GM12891 (cell line): ENCODE measurements at regions not wholly inside any gene's neighbourhood (a gene's known extent, or its start where the extent isn't known, plus 50 kb on each side); places are given as distances from the start of the nearest gene placed in this dataset.

ENCODE experiments used
- DNase-seq: peaks from one replicate; pipeline ENCODE4 v3.0.0; 2011; ENCODE audit warnings: low spot score; ENCODE audit not compliant: insufficient read length
- FAIRE-seq: peaks from 2 replicates; lab custom pipeline; 2011; peaks lifted over from hg19 to GRCh38; lab: Jason Lieb, UNC
- PAX5 ChIP-seq: IDR thresholded peaks from 2 replicates; pipeline ENCODE4 v1.6.1; 2011; ENCODE audit warnings: low read length, moderate library complexity, mild to moderate bottlenecking; ENCODE audit not compliant: insufficient read depth, severe bottlenecking
- POLR2A ChIP-seq: IDR thresholded peaks from 2 replicates; pipeline ENCODE4 v1.6.1; 2011; ENCODE audit warnings: low read depth, low read length, control low read depth
- POLR2AphosphoS5 ChIP-seq: IDR thresholded peaks from 2 replicates; pipeline ENCODE4 v1.6.1; 2011; ENCODE audit warnings: low read depth, low read length, control low read depth
- POU2F2 ChIP-seq: IDR thresholded peaks from 2 replicates; pipeline ENCODE4 v1.6.1; 2011; ENCODE audit warnings: low read depth, mild to moderate bottlenecking, control low read depth, low read length, moderate library complexity
- SPI1 ChIP-seq: IDR thresholded peaks from 2 replicates; pipeline ENCODE4 v1.6.1; 2011; ENCODE audit warnings: low read depth, low read length, control low read depth
- TAF1 ChIP-seq: IDR thresholded peaks from 2 replicates; pipeline ENCODE4 v1.6.1; 2011; ENCODE audit warnings: low read depth, low read length, control low read depth

DNA sequence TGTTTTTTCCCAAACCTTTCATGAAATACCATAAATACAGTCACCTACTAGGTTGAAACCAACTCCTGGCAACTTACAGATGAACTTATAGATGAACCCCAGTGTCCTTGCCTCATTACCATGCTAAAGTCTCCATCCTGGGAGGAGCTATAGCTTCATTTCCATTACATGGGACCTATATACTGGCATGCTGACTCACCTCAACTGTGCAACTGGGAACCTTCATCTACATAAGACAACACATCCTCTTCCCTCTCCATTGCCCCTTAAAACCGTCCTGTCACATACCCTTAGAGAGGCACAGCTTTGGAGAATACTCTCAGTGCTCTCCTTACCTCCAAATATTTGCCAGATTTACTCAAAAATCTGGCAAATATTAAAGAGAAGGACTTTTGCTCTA, 638.3 kb downstream of the HTR1A start:
- DNase-seq, result no peak
- no peak for TF ChIP-seq TAF1
- FAIRE-seq, result no peak

DNA sequence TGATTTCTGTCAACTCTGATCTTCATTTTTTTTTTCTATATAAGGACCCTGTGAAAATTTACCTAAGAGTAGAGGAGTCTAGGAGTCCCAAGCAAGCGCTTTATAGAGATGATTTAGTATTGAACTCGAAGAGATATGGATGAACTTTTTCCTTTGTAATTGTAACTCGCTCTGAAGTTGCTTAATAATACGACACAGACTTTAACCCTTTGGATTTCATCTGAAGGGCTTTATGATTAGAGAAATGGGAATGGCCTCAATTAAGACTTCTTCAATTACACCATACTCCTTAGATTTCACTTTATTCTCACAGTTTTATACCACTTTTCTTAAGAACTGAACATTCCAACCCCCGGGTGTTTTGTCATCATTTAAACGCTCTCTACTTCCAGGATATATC, 647.7 kb downstream of the HTR1A start:
- TF ChIP-seq SPI1 (no peak), POU2F2 (no peak), PAX5 (no peak), POLR2AphosphoS5 (no peak), TAF1 (no peak), POLR2A (no peak)
- FAIRE-seq (no peak), DNase-seq (no peak)

- no peak for FAIRE-seq
- TF ChIP-seq POLR2AphosphoS5 (no peak), PAX5 (no peak), SPI1 (no peak), POU2F2 (no peak), POLR2A (no peak), TAF1 (no peak)
- no peak for DNase-seq
Observed at GRCh38 chr5:63310644-63311043, 651.6 kb downstream of the HTR1A start.

DNA sequence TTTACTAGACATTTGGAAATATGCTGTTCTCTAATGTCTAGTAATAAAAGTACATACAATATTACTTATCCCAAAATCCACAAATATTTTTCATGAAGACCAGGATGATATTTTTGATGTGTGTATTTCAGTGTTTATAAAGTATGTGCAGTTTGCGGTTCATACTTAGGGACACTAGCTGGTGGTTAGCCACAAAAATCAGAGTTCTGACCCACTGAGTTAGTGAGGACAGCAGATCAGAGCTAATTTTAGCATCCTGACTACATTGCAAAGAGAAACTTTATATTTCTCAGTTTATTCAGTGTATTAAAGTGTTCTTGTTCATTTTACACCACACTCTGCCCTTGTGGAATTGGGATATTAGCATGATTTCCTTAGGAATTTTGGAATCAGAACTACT, 655.3 kb downstream of the HTR1A start:
- no peak for FAIRE-seq

GRCh38 chr5:63293317-63293716, 668.9 kb downstream of the HTR1A start:
- no peak for FAIRE-seq
- no peak for DNase-seq
- no peak for TF ChIP-seq SPI1
- TF ChIP-seq POU2F2, result no peak
- no peak for TF ChIP-seq POLR2A
- TF ChIP-seq TAF1, result no peak
- no peak for TF ChIP-seq PAX5
- no peak for TF ChIP-seq POLR2AphosphoS5

More for the DNA sequence above, 655.3 kb downstream of the HTR1A start:
- TF ChIP-seq POLR2AphosphoS5, result no peak
- TF ChIP-seq POLR2A, result no peak
- TF ChIP-seq TAF1, result no peak
- TF ChIP-seq SPI1, result no peak
- no peak for TF ChIP-seq PAX5
- TF ChIP-seq POU2F2, result no peak
- no peak for DNase-seq

GRCh38 chr5:63286724-63287123, 675.5 kb downstream of the HTR1A start:
- no peak for DNase-seq
- FAIRE-seq, result no peak
- TF ChIP-seq POLR2AphosphoS5 (no peak), SPI1 (no peak), TAF1 (no peak), PAX5 (no peak), POLR2A (no peak), POU2F2 (no peak)

- FAIRE-seq (no peak), DNase-seq (no peak)
- TF ChIP-seq SPI1, result no peak
- no peak for TF ChIP-seq PAX5
- no peak for TF ChIP-seq POLR2AphosphoS5
- TF ChIP-seq POLR2A, result no peak
- TF ChIP-seq TAF1, result no peak
Observed at GRCh38 chr5:63263411-63263810, 684.8 kb downstream of the LRRC70 start.

DNA sequence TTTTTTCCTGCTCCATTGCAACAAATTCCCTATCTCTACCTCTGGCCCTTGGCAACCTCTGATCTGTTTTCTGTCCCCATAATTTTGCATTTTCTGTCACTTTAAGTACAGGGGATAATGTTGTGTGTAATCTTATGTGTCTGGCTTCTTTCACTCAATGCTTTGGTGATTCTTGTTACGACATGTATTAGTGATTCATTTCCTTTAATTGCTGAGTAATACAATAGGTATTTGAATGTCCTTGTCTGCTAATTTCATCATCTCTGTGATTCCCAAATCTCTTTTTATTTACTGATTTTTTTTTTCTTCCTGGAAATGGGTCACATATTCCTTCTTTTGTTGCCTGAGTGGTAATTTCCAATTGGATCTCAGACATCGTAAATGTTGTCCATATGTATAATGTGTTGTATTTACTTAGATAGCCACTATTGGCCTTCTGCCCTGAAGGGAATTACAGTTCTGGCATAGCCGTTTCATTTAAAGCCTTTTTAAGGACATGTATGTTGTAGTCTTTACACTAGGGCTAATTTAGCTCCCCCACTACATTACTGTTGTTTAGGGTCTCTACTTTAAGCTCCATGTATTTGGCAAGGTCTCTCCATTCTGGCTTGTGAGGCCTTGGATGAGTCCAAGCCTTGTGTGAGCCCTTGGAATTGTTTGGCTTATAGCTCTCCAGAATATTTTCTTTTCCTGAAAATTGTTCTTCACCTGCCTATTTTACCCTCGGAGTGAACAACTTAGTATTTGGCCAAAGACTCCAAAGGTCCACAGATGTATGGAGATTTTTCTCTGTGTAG, 683.8 kb downstream of the LRRC70 start:
- FAIRE-seq, result no peak
- TF ChIP-seq POLR2A (no peak), POU2F2 (no peak), PAX5 (no peak), POLR2AphosphoS5 (no peak), TAF1 (no peak), SPI1 (no peak)
- DNase-seq, result no peak

DNA sequence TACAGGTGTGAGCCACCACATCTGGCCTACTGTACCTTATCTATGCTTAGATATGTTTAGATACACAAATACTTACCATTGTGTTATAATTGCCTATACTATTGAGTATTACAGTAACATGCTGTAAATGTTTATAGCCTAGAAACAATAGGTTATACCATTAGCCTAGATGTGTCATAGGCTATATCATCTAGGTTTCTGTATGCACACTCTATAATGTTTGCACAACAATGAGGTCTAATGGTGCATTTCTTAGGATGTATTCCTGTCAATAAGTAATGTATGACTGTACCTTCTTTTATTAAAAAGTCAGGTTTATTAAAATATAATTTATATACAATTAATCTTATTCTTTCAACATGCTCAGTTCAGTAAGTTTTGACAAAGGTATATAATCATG, 683.1 kb downstream of the LRRC70 start:
- no peak for FAIRE-seq
- no peak for DNase-seq
- TF ChIP-seq TAF1 (no peak), SPI1 (no peak)

GRCh38 chr5:63255594-63255993, 677.0 kb downstream of the LRRC70 start:
- FAIRE-seq (no peak), DNase-seq (no peak)
- TF ChIP-seq SPI1, result no peak
- TF ChIP-seq PAX5, result no peak
- TF ChIP-seq TAF1, result no peak
- TF ChIP-seq POLR2A, result no peak
- TF ChIP-seq POLR2AphosphoS5, result no peak
- no peak for TF ChIP-seq POU2F2
